WTC11 (cell line): ENCODE measurements at regions not wholly inside any gene's neighbourhood (a gene's known extent, or its start where the extent isn't known, plus 50 kb on each side); places are given as distances from the start of the nearest gene placed in this dataset.
"Not testable (repeated sequence)": the region's sequence is repeated elsewhere in the genome, so short reads cannot be mapped to it uniquely, and the experiment has no call there.

ENCODE experiments used
- FOXJ3 ChIP-seq: sonication (generic); formaldehyde crosslinking; IDR thresholded peaks from 2 replicates; pipeline ENCODE4 v1.9.0; 2021; ENCODE audit warnings: missing genetic modification reagents, mild to moderate bottlenecking, borderline replicate concordance
- GTF2I ChIP-seq: fragments of 250-450 bp; sonication (Bioruptor Pico); conservative IDR thresholded peaks from 2 replicates; pipeline ENCODE4 v1.4.0; 2021; ENCODE audit warnings: mild to moderate bottlenecking
- MYBL2 ChIP-seq: sonication (generic); formaldehyde crosslinking; IDR thresholded peaks from 2 replicates; pipeline ENCODE4 v1.8.1; 2023; ENCODE audit warnings: mild to moderate bottlenecking, moderate library complexity, missing genetic modification reagents
- SP1 ChIP-seq: sonication (generic); formaldehyde crosslinking; conservative IDR thresholded peaks from 2 replicates; pipeline ENCODE4 v1.8.1; 2022; ENCODE audit warnings: missing genetic modification reagents
- TCF7 ChIP-seq: sonication (generic); formaldehyde crosslinking; IDR thresholded peaks from 2 replicates; pipeline ENCODE4 v1.8.0; 2022; ENCODE audit warnings: mild to moderate bottlenecking, low read depth, missing genetic modification reagents, moderate library complexity
- TEAD4 ChIP-seq: sonication (generic); formaldehyde crosslinking; IDR thresholded peaks from 2 replicates; pipeline ENCODE4 v1.8.0; 2022; ENCODE audit warnings: mild to moderate bottlenecking, missing genetic modification reagents
- ZBTB21 ChIP-seq: sonication (generic); formaldehyde crosslinking; IDR thresholded peaks from 2 replicates; pipeline ENCODE4 v1.8.1; 2023; ENCODE audit warnings: mild to moderate bottlenecking, missing genetic modification reagents, borderline replicate concordance
- ZNF671 ChIP-seq: fragments of 250-450 bp; sonication (Bioruptor Pico); IDR thresholded peaks from 2 replicates; pipeline ENCODE4 v1.8.0; 2021; ENCODE audit warnings: mild to moderate bottlenecking
- TF ChIP-seq, protein P1 (sequence below): fragments of 200-600 bp; IDR thresholded peaks from 2 replicates; pipeline ENCODE4 v1.8.0; 2022; ENCODE audit warnings: antibody characterized with exemption
- TF ChIP-seq, protein P2 (sequence below): fragments of 250-450 bp; sonication (Bioruptor Pico); IDR thresholded peaks from 2 replicates; pipeline ENCODE4 v2.1.2; 2022; ENCODE audit warnings: mild to moderate bottlenecking, moderate library complexity
- TF ChIP-seq, protein P3 (sequence below): sonication (generic); formaldehyde crosslinking; IDR thresholded peaks from 2 replicates; pipeline ENCODE4 v1.8.0; 2022; ENCODE audit warnings: mild to moderate bottlenecking, missing genetic modification reagents
- TF ChIP-seq, protein P4 (sequence below): sonication (generic); formaldehyde crosslinking; IDR thresholded peaks from 2 replicates; pipeline ENCODE4 v1.8.0; 2022; ENCODE audit warnings: mild to moderate bottlenecking, missing genetic modification reagents
- TF ChIP-seq, protein P5 (sequence below): sonication (generic); formaldehyde crosslinking; conservative IDR thresholded peaks from 2 replicates; pipeline ENCODE4 v1.8.1; 2022; ENCODE audit warnings: mild to moderate bottlenecking, missing genetic modification reagents

DNA sequence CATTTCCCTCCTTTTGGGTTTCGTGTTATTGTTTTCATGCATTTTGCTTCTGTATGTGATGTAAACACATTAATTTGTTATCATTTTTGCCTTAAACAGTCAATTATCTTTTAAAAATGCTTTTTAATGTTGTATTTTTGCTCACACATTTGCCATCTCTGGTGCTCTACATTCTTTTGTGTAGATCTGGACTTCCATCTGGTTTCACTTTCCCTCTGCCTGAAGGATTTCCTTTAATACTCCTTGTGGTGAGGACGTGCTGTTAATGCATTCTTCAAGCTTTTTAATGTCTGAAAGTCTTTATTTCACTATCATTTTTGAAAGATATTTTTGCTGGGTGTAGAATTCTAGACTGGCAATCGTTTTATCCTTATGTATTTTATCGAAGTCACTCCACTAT, 3945.9 kb upstream of the OR11H1 start:
- TF ChIP-seq, protein P1, sequence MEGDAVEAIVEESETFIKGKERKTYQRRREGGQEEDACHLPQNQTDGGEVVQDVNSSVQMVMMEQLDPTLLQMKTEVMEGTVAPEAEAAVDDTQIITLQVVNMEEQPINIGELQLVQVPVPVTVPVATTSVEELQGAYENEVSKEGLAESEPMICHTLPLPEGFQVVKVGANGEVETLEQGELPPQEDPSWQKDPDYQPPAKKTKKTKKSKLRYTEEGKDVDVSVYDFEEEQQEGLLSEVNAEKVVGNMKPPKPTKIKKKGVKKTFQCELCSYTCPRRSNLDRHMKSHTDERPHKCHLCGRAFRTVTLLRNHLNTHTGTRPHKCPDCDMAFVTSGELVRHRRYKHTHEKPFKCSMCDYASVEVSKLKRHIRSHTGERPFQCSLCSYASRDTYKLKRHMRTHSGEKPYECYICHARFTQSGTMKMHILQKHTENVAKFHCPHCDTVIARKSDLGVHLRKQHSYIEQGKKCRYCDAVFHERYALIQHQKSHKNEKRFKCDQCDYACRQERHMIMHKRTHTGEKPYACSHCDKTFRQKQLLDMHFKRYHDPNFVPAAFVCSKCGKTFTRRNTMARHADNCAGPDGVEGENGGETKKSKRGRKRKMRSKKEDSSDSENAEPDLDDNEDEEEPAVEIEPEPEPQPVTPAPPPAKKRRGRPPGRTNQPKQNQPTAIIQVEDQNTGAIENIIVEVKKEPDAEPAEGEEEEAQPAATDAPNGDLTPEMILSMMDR = not testable (repeated sequence)
- TF ChIP-seq SP1 (CRISPR knock-in tag); ZBTB21 (CRISPR knock-in tag); TEAD4 (CRISPR knock-in tag); ZNF671 (CRISPR knock-in tag); FOXJ3 (CRISPR knock-in tag); MYBL2 (CRISPR knock-in tag); TCF7; GTF2I (CRISPR knock-in tag): not testable (repeated sequence)
- TF ChIP-seq, protein P2, sequence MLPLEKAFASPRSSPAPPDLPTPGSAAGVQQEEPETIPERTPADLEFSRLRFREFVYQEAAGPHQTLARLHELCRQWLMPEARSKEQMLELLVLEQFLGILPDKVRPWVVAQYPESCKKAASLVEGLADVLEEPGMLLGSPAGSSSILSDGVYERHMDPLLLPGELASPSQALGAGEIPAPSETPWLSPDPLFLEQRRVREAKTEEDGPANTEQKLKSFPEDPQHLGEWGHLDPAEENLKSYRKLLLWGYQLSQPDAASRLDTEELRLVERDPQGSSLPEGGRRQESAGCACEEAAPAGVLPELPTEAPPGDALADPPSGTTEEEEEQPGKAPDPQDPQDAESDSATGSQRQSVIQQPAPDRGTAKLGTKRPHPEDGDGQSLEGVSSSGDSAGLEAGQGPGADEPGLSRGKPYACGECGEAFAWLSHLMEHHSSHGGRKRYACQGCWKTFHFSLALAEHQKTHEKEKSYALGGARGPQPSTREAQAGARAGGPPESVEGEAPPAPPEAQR (CRISPR knock-in tag) = not testable (repeated sequence)
- TF ChIP-seq, protein P3, sequence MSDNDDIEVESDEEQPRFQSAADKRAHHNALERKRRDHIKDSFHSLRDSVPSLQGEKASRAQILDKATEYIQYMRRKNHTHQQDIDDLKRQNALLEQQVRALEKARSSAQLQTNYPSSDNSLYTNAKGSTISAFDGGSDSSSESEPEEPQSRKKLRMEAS (CRISPR knock-in tag) = not testable (repeated sequence)
- TF ChIP-seq, protein P4, sequence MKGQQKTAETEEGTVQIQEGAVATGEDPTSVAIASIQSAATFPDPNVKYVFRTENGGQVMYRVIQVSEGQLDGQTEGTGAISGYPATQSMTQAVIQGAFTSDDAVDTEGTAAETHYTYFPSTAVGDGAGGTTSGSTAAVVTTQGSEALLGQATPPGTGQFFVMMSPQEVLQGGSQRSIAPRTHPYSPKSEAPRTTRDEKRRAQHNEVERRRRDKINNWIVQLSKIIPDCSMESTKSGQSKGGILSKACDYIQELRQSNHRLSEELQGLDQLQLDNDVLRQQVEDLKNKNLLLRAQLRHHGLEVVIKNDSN (CRISPR knock-in tag) = not testable (repeated sequence)
- TF ChIP-seq, protein P5, sequence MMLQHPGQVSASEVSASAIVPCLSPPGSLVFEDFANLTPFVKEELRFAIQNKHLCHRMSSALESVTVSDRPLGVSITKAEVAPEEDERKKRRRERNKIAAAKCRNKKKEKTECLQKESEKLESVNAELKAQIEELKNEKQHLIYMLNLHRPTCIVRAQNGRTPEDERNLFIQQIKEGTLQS (CRISPR knock-in tag) = not testable (repeated sequence)
